ENCODE measurements at regions not wholly inside any gene's neighbourhood (a gene's known extent, or its start where the extent isn't known, plus 50 kb on each side); places are given as distances from the start of the nearest gene placed in this dataset.

DNA sequence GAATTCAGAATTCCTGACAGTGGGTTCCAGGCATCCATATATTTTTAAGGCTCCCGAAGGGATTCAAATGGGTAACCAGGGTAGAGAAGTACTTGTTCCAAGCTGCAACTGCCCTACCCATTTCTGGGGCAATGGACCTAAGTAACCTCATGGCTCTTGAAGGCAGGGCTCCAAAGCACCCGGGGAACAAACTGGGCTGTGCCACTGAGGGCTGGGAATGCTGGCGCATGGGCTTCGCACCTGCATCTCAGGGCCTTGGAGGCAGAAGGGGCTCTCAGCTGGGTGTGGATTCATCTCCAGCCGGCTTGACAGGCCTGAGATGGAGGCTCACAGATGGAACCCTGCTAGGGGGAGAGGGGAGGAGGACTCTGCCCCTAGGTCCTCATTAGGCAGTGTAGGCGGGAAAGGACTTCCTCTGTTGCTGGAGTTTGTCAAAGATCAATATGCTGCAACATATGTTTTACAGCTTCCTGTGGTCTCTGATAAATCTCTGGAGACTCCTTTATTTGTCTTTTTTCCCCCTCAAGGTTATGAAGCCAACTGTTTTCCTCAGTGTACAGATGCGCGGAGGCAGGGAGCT is 232.3 kb upstream of the NLRP1 start:
- TF ChIP-seq, protein P1, sequence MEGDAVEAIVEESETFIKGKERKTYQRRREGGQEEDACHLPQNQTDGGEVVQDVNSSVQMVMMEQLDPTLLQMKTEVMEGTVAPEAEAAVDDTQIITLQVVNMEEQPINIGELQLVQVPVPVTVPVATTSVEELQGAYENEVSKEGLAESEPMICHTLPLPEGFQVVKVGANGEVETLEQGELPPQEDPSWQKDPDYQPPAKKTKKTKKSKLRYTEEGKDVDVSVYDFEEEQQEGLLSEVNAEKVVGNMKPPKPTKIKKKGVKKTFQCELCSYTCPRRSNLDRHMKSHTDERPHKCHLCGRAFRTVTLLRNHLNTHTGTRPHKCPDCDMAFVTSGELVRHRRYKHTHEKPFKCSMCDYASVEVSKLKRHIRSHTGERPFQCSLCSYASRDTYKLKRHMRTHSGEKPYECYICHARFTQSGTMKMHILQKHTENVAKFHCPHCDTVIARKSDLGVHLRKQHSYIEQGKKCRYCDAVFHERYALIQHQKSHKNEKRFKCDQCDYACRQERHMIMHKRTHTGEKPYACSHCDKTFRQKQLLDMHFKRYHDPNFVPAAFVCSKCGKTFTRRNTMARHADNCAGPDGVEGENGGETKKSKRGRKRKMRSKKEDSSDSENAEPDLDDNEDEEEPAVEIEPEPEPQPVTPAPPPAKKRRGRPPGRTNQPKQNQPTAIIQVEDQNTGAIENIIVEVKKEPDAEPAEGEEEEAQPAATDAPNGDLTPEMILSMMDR (IDR thresholded peaks at IDR 0.05; ENCODE audit: borderline replicate concordance, extremely low read depth, low read length, poor library complexity, severe bottlenecking): no peak
- TF ChIP-seq EZH2 (IDR thresholded peaks at IDR 0.05; ENCODE audit: borderline replicate concordance, low read depth, low read length, severe bottlenecking): no peak
